ENCODE measurements at regions not wholly inside any gene's neighbourhood (a gene's known extent, or its start where the extent isn't known, plus 50 kb on each side); places are given as distances from the start of the nearest gene placed in this dataset.

DNA sequence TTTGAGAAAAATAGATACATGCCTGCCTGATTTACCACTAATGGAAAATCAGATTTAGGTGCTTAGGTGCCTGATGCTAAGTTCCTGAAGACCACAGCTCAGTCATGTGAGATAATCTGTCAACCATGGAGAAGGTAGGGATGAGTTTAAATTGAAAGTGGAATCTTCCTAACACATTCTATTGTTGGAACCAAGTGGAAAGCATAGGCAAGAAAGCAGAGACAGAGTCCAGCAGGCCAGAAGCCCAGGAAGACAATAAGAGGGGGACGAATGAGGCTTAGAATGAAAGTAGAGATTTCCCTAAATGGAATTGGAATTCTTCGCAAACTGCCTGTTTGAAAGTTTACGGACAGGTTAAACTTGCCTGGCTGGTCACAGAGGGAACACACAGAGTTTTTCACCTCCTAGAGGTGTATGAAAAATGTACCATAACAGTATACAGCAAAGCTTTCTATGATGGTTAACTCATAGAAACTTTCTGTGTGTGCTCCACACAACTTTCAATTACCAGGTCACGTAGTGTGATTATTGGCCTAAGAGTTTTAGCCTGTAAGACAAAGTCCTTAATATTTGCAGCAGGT, 453.8 kb upstream of the KCNMB2 start:
- no peaks in the 10 kb centered on the region for H3K36me3 ChIP-seq
- intact Hi-C loops (cut with DNase I): no loop called here

GRCh38 chr3:178083906-178084866, 452.1 kb upstream of the KCNMB2 start:
- no peaks in the 10 kb centered on the region for H3K36me3 ChIP-seq
- no peaks in the 10 kb centered on the region for H3K27me3 ChIP-seq
- intact Hi-C loops (cut with DNase I): no loop called here
- H3K27ac ChIP-seq: peak overlapping the region; percentile 15 to 37
- H3K9me3 ChIP-seq: no peaks in the 10 kb centered on the region
- H3K4me3 ChIP-seq: no peak overlapping the region
- TF ChIP-seq, protein P1, sequence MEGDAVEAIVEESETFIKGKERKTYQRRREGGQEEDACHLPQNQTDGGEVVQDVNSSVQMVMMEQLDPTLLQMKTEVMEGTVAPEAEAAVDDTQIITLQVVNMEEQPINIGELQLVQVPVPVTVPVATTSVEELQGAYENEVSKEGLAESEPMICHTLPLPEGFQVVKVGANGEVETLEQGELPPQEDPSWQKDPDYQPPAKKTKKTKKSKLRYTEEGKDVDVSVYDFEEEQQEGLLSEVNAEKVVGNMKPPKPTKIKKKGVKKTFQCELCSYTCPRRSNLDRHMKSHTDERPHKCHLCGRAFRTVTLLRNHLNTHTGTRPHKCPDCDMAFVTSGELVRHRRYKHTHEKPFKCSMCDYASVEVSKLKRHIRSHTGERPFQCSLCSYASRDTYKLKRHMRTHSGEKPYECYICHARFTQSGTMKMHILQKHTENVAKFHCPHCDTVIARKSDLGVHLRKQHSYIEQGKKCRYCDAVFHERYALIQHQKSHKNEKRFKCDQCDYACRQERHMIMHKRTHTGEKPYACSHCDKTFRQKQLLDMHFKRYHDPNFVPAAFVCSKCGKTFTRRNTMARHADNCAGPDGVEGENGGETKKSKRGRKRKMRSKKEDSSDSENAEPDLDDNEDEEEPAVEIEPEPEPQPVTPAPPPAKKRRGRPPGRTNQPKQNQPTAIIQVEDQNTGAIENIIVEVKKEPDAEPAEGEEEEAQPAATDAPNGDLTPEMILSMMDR (IDR thresholded peaks at IDR 0.05): peak in 1 of 3 experiments; percentile 25
- H3K4me1 ChIP-seq: peaks cover 3 to 13% of the 10 kb centered on the region in 2 donors
- no peak for DNase-seq (ENCODE audit: low spot score in 2 of 2)

More for the DNA sequence above, 453.8 kb upstream of the KCNMB2 start:
- no peak overlapping the region for H3K4me3 ChIP-seq
- no peaks in the 10 kb centered on the region for H3K9me3 ChIP-seq
- DNase-seq (ENCODE audit: low spot score in 2 of 2): no peak
- no peaks in the 10 kb centered on the region for H3K27me3 ChIP-seq
- no peak overlapping the region for H3K27ac ChIP-seq
- TF ChIP-seq, protein P1 (IDR thresholded peaks at IDR 0.05): no peak
- peaks cover 3 to 16% of the 10 kb centered on the region in 2 donors for H3K4me1 ChIP-seq

- Histone ChIP-seq H3K27ac (peak overlapping the region in 1 of 2 donors; percentile 22), H3K4me3 (no peak overlapping the region), H3K4me1 (peaks cover 3 to 13% of the 10 kb centered on the region in 2 donors), H3K36me3 (no peaks in the 10 kb centered on the region), H3K27me3 (no peaks in the 10 kb centered on the region), H3K9me3 (no peaks in the 10 kb centered on the region)
- intact Hi-C loops (cut with DNase I): no loop called here
- TF ChIP-seq, protein P1 (IDR thresholded peaks at IDR 0.05): no peak
- DNase-seq (ENCODE audit: low spot score in 2 of 2): peak in 1 of 2 donors; percentile 86
These were observed 451.1 kb upstream of the KCNMB2 start for GRCh38 chr3:178084938-178085816.

DNA sequence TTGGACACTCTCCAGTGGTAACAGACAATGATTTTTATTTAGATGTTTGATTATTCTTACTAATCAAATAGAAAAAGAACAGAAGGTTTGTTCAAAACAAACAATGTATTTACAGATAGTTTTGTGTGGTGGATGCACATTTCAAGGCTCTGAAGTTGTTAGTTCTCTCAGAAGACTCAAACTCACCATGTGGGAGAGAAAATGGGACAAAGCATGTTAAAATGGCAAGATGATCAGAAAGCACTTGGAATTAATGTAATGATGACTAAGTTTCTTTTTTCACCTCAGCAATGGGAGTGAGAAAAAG, 450.5 kb upstream of the KCNMB2 start:
- intact Hi-C loops (cut with DNase I): no loop called here
- no peak overlapping the region for H3K27ac ChIP-seq
- H3K27me3 ChIP-seq: no peaks in the 10 kb centered on the region
- TF ChIP-seq, protein P1 (IDR thresholded peaks at IDR 0.05): no peak
- no peaks in the 10 kb centered on the region for H3K36me3 ChIP-seq
- H3K4me1 ChIP-seq: peaks cover 3 to 13% of the 10 kb centered on the region in 2 donors
- H3K9me3 ChIP-seq: no peaks in the 10 kb centered on the region
- H3K4me3 ChIP-seq: no peak overlapping the region
- no peak for DNase-seq (ENCODE audit: low spot score in 2 of 2)

DNA sequence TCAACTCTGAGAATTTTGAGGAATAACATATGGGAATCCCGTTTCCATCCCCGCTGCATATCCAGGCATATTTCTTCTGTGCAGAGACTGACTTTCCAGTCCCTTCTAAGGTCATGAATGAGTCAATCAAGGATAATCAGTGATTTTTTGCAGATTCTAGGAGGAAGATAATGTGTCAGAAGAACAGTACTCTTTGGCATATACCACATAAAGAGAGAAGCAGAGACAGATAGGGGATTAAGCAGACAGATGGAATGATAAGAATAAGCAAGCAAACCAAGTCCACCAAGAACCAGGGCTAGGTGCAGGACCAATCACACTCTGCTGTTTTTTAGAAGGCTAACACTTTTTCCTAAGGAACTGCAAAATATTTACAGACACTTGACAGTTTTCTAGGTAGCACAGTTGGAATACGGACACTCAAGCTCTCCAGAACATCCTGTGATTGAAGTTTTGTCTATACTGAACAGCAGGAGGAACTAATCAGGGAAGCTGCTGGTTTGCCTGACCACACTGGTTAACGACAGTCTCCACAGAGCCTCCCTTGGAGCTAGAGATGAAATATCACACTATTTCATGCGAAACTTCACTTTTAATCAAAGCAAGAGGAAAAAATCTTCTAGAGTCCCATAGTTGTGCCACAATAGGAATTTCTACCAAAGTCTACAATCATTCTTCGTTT, 450.0 kb upstream of the KCNMB2 start:
- TF ChIP-seq, protein P1 (IDR thresholded peaks at IDR 0.05): no peak
- no peaks in the 10 kb centered on the region for H3K9me3 ChIP-seq
- H3K27ac ChIP-seq: no peak overlapping the region
- no peaks in the 10 kb centered on the region for H3K36me3 ChIP-seq
- no peak for DNase-seq (ENCODE audit: low spot score in 2 of 2)
- intact Hi-C loops (cut with DNase I): no loop called here
- peaks cover 3 to 13% of the 10 kb centered on the region in 2 donors for H3K4me1 ChIP-seq
- H3K4me3 ChIP-seq: no peak overlapping the region
- no peaks in the 10 kb centered on the region for H3K27me3 ChIP-seq

All from ascending aorta (tissue), 2 donors.